Fibroblast of pulmonary artery (primary cell): ENCODE measurements at regions not wholly inside any gene's neighbourhood (a gene's known extent, or its start where the extent isn't known, plus 50 kb on each side); places are given as distances from the start of the nearest gene placed in this dataset.

Experiments
- DNase-seq: peaks from one replicate; pipeline ENCODE4 v3.0.0-alpha.2; 2010; ENCODE audit warnings: low read depth
- H3K4me3 ChIP-seq: replicated peaks from 2 replicates; pipeline ENCODE4 v1.5.1; 2011; ENCODE audit warnings: low read depth, mild to moderate bottlenecking, control low read depth, low read length, moderate library complexity
- TF ChIP-seq, protein P1 (sequence below): IDR thresholded peaks from 2 replicates; pipeline ENCODE4 v1.5.1; 2011; ENCODE audit warnings: mild to moderate bottlenecking, control low read depth, low read length, inconsistent platforms; ENCODE audit errors: missing control alignments

DNA sequence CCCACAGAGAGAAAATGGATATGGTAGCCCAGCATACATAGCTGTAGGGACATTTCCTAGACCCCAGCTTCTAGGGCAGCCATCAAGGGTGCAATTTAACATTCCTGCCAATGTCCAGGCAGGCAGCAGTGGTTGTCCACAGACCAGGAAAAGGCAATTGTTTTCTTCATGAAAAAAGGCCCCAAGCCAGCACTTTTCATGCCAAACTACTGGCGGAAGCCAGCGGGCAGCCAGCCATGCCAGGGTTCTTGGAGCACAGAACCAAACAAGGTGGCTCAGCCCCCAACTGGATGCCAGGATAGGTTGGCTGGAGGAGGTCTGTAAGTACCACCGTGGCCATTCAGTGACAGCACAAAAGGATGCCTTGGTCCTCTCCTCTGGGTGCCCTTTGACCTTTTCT is 94.6 kb downstream of the BANF2 start:
- no peak for DNase-seq
- TF ChIP-seq, protein P1, sequence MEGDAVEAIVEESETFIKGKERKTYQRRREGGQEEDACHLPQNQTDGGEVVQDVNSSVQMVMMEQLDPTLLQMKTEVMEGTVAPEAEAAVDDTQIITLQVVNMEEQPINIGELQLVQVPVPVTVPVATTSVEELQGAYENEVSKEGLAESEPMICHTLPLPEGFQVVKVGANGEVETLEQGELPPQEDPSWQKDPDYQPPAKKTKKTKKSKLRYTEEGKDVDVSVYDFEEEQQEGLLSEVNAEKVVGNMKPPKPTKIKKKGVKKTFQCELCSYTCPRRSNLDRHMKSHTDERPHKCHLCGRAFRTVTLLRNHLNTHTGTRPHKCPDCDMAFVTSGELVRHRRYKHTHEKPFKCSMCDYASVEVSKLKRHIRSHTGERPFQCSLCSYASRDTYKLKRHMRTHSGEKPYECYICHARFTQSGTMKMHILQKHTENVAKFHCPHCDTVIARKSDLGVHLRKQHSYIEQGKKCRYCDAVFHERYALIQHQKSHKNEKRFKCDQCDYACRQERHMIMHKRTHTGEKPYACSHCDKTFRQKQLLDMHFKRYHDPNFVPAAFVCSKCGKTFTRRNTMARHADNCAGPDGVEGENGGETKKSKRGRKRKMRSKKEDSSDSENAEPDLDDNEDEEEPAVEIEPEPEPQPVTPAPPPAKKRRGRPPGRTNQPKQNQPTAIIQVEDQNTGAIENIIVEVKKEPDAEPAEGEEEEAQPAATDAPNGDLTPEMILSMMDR: no peak
- H3K4me3 ChIP-seq: no peak overlapping the region

DNA sequence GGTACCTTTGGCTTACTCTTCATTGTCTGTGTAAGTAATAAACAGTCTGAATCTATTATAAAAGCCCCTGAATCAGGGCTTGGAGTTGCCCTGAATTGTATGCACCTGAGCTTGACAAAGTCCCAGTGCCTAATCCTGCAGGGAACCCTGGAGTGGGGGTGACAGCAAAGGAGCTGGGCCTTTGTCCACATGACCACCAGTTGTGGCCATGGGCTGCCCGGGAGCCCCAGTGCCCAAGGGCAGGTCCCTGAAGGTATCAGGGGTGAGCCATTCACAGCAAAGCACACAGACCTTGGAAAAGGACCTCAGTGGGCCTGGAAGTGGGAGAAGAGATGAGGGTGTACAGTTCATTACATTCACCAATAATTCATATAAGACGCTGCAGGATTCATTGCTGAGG is 94.2 kb downstream of the BANF2 start:
- TF ChIP-seq, protein P1: no peak
- no peak overlapping the region for H3K4me3 ChIP-seq
- no peak for DNase-seq

DNA sequence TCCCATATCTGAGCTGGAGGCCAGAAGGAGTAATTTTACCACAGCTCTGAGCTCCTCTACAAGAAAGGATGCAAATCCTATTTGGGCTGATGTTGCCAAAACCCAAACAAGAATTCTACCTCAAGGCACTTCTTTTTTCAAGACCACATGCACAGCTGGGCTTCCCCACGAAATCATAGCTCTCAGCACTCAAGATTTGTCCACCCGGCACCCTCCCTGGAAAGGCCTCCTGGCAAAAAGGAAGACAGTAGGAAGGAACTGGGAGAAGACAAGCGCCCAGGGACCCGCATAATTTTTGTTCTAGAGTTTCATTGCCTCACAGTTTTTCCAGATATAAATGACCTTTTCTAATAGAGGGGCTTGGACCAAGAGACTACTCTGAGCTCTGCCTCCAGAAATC is 90.5 kb downstream of the BANF2 start:
- no peak for DNase-seq
- TF ChIP-seq, protein P1: no peak
- H3K4me3 ChIP-seq: no peak overlapping the region

DNA sequence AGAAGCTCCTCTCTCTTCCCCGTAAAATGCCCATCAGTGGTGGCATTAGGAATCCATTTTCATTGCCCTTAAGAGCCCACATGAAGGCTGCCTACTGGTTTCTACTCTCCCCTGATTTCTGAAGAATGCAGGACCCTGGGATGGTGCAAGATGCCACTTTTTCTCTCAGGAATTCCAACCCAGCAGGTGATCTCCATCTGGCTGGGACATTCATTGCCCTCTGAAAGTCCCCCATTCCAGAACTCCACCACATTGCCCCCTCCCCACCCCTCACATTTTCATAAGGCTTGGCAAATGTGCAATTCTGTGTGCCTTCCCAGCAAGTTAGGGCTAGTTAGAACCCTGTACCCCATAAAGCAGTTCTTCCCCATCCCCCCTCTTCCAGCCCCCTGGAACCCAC is 88.0 kb downstream of the BANF2 start:
- H3K4me3 ChIP-seq: no peak overlapping the region
- TF ChIP-seq, protein P1: no peak
- no peak for DNase-seq

DNA sequence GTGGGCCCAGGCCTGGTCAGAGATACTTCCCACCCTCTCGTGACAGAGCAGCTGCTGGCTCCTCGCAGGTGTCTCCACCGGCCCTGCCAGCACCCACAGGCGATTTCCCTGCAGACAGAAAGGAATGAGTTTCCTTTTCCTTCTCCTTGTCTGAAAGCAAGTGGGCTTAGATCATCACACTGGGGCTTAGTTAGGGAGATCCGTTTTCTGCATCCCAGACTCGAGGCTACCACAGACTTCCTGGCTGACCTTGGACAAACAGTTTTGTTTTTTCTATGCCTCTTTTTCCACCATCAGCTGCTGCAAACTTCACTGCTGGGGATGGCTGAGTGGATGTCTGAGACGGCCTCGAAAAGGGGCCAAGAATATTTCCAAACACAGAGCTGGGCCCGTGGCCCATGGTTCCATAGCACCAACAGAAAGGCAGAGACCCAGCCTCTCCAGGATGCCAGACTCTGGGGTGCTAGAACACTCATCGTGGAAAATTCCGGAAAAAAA is 86.5 kb downstream of the BANF2 start:
- peak; percentile 82 for DNase-seq
- no peak overlapping the region for H3K4me3 ChIP-seq
- TF ChIP-seq, protein P1: no peak
